Left renal cortex interstitium (tissue), 4 donors: ENCODE measurements at regions not wholly inside any gene's neighbourhood (a gene's known extent, or its start where the extent isn't known, plus 50 kb on each side); places are given as distances from the start of the nearest gene placed in this dataset.

Source experiments
- DNase-seq, 4 donors: peaks; one replicate each; pipeline ENCODE4 v3.0.0-alpha.2; 2013; ENCODE audit warnings: low read depth in 4 of 4, low spot score in 2 of 4, missing footprints in 1 of 4

DNA sequence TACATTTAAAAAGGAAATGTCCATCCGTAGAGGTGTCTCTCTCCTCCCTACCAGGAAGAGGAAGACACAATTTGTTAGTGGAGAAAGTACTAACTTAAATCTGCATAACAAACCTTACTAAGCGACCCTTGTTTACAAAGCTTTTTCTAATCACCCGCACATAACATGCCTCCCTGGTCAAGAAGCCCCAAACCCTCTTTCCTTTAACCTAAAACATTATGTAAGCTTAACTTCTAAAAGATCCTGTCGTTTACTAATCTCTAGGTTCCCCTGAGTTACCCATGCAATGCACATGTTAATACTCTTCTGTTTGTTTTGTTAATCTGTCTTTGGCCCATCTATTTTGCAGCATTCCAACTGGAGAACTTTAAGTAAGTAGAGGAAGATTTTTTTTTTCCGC lies 630.3 kb upstream of the NRXN1 start:
- no peak for DNase-seq

DNA sequence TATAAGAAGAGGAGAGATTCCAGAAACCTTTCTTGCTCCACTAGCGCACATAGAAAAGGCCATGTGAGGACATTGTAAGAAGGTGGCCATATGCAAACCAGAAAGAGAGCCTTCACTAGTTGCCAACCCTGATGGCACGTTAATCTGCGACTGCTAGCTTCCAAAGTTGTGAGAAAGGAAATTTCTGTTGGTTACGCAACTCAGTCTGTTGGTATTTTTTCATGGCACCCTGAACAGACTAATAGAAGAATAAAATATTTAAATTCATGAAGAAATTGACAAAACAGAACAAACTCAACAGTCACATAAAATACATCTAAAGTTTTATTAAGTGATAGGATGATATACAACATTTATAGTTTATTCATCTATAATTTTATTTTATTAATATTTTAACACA lies 625.9 kb upstream of the NRXN1 start:
- no peak for DNase-seq

DNA sequence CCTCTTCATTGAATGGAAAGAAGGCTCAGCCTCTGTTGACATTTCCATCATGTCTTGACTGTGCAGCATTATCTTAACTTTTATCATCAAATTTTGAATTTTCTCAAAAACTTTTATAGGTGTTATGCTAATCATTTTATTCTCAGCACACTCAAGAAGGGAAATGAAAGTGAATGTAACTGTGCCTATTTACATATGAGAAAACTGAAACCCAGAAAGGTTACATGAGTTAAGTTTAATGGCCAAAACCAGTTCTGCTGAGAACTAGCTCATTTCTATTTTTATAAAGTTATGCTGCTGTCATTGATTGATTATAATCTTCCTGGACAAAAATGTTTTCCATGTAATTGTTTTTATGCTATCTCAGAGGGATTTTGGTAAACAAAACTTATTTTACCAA lies 618.8 kb upstream of the NRXN1 start:
- no peak for DNase-seq

DNA sequence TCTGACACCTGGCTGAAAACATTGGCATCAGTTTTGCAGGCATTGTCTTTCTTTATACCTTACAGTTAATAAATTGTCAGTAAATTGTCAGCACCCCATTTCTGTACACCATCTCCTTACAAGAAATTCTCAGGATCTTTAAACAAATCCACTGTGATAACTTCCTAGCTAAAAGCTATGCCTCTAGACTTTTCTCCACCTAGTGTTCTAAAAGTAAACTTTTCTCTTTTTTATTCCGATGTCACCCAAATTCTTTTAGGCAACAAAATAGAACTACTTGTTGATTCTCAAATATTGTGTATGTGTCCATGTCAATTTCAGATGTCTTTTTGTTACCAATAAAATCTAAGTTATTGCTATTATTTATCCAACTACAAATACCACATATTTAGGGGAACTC lies 617.4 kb upstream of the NRXN1 start:
- DNase-seq, result no peak

DNA sequence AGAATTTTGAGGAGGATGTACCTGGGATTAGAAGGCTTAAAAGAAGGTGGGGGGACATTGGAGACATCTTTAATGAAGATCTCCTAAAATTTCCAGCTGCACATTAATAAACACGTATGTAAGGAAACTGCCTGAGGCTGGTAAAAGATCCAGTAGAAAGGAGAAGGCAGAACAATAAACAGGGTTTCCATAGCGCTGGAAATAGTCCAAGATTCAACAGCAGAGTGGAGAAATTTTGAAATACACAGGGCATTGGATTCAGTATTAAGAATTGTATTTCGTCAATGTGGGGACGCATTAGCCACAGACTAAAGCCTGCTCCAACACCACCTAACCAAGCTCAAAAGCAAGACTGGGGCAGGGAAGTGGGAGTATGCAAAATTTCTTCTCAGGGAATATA lies 606.9 kb upstream of the NRXN1 start:
- DNase-seq, result no peak

DNA sequence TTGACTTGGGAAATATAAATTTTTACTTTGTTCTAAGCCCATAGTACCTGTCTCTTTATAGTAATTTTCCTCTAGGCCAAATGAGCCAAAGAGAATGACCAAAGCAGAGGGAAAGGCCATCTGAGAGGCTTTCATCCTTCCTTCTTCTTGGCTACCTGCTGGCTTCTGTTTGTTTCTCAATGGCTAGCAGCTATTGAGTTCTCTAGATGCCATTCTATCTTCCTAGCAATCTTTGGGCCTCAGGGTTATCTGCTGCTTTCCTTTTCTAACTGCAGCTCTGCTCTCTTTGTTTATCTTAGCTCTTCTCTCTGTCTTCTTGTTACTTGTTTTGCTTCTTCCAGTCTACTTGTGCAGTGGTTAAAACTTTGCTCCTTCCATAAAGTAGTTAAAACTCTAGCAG lies 601.1 kb upstream of the NRXN1 start:
- no peak for DNase-seq

DNA sequence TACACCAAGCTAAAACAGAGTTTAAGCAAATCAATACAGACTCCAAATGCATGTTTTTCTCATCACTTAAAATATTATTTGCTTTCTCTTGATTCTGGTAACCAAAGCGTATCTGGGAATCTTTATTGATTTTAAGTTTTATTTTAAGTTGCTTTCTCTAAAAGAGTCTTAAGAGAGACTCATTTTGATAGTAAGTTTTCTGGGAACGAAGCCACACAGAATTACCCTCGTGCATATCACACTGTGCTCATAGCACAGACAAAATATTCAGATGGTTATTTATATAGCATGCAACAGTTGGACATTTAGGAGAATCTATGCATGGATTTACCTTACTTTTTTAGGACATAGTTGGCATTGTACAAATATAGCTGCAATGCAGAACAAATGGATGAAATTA lies 597.5 kb upstream of the NRXN1 start:
- no peak for DNase-seq

DNA sequence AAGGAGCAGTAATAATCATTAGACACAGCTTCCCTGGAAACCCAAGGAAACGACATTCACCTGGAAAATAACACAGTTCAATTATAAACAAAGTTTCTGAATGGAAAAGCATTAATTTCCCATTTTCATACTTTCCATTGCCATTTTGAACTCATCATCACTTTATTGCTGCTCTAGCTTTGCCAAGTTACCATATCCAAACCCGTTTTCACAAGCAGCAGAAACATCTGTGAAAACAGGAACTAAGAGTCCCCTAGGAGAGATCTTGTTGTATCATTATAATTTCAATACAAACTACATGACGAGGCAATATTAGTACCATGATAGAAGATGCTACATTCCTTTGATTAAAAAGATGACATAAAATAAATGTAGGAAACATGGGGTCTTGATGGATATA lies 597.0 kb upstream of the NRXN1 start:
- no peak for DNase-seq

DNA sequence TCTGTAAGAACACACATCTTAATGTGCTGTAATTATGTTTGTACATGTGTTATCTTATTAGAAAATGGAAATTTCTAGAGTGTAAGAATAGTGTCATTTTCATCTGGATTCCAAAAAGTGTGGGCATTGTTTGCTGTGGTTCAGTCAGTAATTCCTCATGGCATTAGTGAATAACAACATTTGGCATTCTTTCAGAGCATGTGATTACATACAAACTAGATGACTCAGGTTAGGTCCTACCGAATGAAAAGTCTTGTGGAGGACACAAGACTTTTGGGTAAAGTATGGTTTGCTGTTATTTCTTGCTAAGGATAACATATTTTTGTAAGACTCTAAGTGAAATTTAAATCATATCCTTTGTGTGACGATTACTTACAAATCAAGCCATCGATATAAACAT lies 593.1 kb upstream of the NRXN1 start:
- no peak for DNase-seq

DNA sequence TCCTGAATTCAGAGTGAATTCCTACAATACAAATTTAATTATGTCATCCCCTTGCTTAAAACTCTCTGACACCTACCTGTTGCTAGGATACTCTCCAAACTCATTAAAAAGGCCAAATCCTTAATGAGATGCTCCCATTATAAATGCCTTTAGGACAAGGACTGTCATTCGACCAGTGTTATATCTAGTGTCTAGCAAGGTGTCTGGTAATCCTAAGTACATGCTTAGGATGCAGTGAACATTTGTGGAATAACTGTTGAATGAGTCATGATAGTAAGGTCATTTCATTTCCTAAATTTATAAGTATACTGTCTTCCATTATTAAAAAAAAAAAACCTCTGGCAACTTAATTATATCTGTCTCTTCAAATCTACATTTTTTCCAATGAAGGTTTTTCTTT lies 588.9 kb upstream of the NRXN1 start:
- DNase-seq, result no peak

DNA sequence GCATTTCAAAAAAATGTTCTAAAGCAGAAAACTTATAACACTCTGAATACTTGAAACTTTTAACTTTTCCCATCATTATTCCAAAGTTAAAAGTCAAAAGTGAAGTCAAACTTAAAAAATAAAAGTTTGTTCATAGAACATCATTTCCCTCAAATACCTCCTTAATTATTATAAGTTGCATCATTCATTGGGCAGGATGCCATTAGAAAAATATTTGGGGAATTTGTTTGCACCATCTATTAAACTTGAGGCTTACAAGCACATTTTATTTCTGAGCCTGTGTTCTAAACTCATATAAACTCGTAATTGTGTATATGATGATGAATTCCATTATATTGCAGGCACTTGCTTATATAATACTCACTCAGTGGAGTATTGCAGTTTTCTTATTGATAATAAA lies 588.0 kb upstream of the NRXN1 start:
- no peak for DNase-seq

DNA sequence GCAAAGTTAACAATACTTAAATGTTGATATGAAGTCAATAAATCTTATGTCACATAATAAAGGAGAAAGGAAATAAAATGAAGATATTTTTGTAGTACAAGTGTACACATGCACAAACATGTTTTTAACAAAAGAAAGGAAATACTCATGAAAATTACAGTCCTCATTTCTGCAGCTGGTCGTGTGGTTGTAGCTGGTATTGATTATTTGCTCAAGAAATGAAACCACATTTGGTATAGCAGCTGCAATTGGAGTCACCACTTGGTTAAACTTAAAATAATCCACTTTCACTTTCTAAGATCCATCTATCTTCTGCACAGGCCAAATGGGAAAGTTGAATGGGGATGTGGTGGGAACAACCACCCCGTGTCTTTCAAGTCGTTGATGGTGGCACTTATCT lies 580.5 kb upstream of the NRXN1 start:
- no peak for DNase-seq

DNA sequence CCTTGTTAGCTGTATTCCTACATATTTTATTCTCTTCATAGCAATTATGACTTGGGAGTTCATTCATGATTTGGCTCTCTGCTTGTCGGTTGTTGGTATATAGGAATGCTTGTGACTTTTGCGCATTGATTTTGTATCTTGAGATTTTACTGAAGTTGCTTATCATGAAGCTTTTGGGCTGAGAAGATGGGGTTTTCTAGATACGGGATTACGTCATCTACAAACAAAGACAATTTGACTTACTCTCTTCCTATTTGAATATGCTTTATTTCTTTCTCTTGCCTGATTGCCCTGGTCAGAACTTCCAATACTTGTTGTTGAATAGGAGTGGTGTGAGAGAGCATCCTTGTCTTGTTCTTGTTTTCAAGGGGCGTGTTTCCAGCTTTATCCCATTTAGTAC lies 569.8 kb upstream of the NRXN1 start:
- DNase-seq, result no peak

DNA sequence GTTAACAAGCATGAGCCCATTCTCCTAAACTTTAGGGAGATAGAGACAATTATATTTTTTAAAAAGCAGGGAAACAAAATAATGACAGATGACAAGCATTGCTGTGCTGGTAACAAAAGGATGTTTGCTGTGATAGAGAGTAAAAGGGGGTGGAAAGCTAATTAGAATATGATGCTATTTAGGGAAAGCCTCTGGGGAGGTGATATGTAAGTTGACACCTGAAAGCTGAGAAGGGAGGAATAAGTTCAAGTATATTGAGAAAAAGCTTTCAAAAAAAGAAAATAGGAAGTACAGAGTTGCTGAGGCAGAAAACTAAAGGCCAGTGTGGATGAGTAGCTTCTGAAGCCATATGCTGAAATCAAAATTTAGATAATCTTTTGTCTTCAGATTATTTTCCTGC lies 565.2 kb upstream of the NRXN1 start:
- DNase-seq, result peak in 1 of 4 donors; percentile 2

DNA sequence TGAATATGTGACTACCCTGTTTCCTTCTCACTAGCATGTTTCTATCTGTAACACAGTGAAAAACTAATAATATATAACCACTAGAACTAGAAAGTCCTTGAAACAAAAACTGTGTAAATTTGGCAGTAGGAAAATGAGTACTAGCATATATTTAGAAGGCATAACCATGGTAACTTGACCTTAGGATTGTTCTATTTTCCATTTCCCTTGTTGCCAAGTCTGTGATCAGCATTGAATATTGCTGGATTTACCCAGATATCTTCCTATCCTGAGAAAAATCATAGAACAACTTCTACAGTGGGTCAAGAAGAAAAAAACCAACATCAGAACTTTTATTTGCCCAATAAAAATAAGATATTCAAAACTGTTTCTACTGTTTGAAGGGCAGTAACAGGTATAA lies 563.9 kb upstream of the NRXN1 start:
- no peak for DNase-seq

DNA sequence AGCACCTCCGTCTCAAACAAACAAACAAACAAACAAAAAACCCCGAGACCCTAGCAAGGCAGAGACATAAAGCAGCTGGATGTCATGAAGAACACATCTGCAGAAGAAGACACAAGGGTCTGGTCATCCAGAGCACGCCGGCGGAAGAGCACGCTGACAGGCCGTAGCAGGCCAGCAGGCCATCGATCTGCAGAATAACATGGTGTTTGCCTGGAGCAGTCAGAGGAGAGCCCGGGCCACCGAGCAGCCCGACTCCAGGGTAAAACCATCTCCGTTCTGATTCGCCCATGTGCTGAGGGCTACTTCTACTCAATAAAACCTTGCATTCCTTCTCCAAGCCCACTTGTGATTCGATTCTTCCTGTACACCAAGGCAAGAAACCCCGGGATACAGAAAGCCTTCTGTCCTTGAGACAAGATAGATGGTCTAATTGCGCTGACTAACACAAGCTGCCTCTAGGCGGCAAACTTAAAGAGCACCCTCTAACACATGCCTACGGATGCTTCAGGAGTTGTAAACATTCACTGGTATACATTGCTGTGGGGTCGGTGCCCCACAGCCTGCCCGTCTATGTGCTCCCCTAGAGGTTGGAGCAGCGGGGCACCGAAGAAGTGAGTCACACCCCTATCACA lies 549.8 kb upstream of the NRXN1 start:
- no peak for DNase-seq

DNA sequence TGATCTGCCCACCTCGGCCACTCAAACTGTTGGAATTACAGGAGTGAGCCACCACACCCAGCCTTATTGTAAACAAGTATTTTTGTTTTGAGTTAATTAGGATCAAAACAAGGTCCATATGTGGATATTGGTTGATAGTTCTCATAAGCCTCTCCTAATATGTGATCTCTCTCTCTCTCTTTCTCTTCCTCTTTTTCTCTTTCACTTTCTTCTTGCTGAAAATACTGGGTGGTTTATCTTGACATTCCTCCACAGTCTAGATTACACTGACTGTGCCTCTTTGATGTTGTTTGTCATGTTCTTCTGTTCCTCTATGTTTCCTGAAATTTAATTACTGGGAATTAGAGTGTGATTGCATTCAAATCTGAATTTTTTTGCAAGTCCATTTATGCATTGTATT lies 547.5 kb upstream of the NRXN1 start:
- DNase-seq, result no peak

DNA sequence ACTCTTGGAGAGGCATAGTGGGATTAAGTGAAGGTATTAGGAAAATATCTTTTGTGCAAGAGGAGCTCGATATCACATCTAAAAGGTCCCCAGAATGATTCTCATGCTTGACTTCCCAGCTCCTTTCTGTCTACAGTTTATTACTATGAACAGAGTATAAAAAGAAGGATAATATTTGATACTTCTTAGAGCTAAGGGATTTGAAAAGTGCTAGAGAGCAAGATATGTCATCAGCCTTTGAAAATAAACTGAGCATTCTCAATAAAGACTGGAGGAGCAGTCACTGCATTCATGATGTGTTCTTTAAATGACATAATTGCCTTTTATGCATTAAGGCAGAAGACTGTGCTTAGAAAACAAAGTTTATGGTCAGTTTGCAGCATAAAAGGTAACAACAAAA lies 543.2 kb upstream of the NRXN1 start:
- DNase-seq, result no peak

DNA sequence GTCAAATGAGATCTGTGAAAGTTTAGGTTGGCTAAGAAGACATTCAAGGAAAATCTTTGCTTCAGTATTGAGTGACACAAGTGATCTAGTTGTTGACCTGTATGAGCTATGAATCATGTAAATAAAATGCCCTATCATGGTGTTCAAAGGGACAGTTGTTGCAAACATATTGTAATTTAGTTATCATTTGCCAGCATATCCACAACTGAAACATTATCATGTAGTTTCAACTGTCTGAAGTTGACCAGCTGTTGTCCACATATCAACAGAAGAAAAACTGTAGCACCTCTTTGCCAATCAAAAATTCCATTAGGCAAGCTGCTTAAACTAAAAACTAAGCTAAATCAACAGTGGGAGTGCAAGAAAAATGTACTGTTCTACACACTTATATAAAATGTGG lies 527.1 kb upstream of the NRXN1 start:
- no peak for DNase-seq

DNA sequence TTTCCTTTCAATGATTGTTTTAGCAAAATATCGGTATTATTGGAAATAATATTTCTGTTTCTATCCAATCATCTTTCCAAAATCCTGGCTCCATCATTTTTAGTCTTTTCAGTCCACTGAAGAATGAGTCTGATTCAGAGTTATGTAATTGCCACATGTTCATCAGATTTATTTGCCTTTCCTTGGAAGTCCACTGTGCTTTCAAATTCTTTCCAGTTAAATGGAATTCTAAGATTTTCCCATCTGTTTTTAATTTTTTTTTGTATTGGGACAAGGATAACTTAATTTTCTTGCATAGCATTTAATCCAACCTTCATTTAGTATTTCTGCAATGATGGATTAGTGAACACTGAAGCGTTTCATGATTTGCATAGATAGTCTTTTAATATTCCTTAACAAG lies 521.5 kb upstream of the NRXN1 start:
- DNase-seq, result no peak

DNA sequence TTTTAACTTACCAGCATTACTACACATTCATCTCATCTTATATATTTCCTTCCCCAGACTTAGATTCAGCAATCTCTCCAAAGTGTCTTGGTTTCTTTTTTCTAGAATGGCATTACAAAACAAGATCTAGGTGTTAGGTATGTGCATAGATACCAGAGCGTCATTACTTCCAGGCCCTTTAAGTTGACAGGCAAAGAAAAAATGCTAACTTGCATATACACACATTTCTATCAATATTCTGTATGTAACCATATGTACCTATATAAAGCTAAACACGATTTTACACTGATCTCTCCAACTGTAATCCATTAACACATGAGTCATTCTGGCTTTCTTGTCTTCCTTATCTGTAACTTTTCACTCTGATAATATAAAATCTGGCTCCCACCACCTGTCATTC lies 503.8 kb upstream of the NRXN1 start:
- DNase-seq, result no peak

DNA sequence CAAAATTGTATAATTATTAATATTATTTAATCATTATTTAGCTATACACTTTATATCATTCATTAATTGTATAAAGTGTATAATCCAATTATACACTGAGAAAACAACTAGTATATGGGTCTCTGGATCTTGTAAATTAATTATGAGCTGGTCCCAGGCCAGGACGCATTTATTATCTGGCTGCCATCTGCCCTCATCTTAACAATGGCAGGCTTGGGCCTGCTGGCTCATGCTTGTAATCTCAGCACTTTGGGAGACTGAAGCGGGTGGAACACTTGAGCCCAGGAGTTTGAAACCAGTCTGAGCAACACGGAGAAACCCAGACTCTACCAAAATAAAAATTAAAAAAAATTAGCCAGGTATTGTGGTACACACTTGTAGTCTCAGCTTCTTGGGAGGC lies 502.2 kb upstream of the NRXN1 start:
- DNase-seq, result no peak

DNA sequence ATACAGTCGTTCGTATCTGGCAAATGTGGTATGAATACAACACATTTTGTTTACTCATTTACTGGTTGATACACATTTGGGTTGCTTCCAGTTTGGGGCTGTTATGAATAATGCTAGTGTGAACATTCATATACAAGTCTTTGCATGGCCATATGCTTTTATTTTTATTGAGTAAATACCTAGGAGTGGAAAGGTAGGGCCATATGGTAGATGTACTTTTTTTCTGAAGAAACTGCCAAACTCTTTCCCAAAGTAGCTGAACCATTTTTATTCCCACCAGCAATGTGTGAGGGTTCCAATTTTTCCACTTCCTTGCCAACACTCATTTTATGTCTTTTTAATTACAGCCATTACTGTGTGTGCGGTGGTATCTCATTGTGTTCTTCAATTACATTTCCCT lies 496.2 kb upstream of the NRXN1 start:
- no peak for DNase-seq

DNA sequence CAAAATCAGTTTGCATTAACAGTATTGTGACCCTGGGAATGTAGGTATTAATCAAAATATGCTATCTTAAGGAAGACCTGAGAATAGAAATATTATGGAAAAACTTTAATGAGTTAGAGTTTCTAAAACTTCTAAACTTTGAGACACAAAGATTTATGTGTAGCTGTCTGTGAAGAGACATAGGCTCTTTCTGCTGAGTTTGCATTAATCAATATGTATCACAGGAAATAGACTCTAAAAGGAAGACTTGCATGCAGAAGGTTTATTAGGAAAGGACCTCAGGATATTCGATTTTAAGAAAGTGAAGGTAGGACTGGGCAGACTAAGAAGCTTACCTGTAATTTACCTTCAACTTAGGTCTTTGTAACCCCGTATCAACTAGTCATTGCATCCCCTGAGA lies 494.8 kb upstream of the NRXN1 start:
- DNase-seq, result no peak
